Activated T-helper 1 cell treated with anti-CD3 and anti-CD28 coated beads, Interleukin-12 subunit alpha, Interleukin-12 subunit beta, Interleukin-2, Interleukin-4 antibody, amounts not matched to agents 30 ng/mL and 10 ng/mL and 1 ng/mL, durations not matched to agents 14 hours and 24 hours and 36 hours (primary cell): ENCODE measurements at regions not wholly inside any gene's neighbourhood (a gene's known extent, or its start where the extent isn't known, plus 50 kb on each side); places are given as distances from the start of the nearest gene placed in this dataset.

Experiments
- DNase-seq: peaks from one replicate; pipeline ENCODE4 v3.0.0; 2021; ENCODE audit warnings: low spot score
- H3K27ac Mint-ChIP-seq: one replicate; pipeline ENCODE4 v1.8.0; 2021; ENCODE audit warnings: mild to moderate bottlenecking, mixed read lengths
- H3K27me3 Mint-ChIP-seq: one replicate; pipeline ENCODE4 v1.8.0; 2022; ENCODE audit warnings: mild to moderate bottlenecking, moderate library complexity, mixed read lengths; ENCODE audit not compliant: insufficient read depth
- H3K36me3 Mint-ChIP-seq: one replicate; pipeline ENCODE4 v1.8.0; 2021; ENCODE audit warnings: low read depth, mixed read lengths
- H3K4me1 Mint-ChIP-seq: one replicate; pipeline ENCODE4 v1.8.0; 2021; ENCODE audit warnings: low read depth, mixed read lengths
- H3K4me3 Mint-ChIP-seq: one replicate; pipeline ENCODE4 v1.8.0; 2021; ENCODE audit warnings: mild to moderate bottlenecking, moderate library complexity, mixed read lengths
- H3K9me3 Mint-ChIP-seq: one replicate; pipeline ENCODE4 v1.8.0; 2021; ENCODE audit warnings: mixed read lengths
- intact Hi-C: fragments of 100-400 bp; cut with micrococcal nuclease; formaldehyde crosslinking; loops from one replicate; pipeline ENCODE4 v1.15.1; 2024

DNA sequence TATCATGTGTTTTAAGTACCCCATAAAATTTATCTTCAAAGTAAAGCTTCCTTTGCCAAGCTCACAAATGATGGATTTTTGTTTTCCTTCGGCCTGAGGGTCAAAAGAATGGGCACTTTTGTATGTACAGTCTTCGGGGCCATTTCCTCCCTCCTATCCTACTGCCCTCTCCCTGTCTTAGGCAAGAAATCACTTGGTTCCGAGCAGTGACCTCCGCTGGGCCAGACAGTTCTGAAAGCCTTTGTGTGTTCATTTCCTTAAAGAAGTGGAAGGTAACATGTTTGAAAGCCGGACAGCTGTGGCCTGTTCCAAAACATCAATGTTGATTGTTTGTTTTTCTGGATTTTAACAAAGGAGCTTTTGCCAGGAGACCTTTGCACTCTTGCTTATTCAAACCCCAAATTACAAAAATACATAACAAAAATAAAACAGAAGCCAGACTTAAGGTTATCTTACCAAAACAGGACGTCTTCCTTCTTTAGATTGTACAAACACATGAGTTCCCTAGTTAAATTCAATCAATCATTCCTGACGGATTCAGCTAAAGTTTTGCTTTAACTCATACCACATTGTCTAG, 110.6 kb upstream of the LIMCH1 start:
- H3K27ac Mint-ChIP-seq: no peak overlapping the region
- H3K27me3 Mint-ChIP-seq: peaks cover 1% of the 10 kb centered on the region
- intact Hi-C loops: no loop called here
- no peaks in the 10 kb centered on the region for H3K36me3 Mint-ChIP-seq
- H3K4me1 Mint-ChIP-seq: no peaks in the 10 kb centered on the region
- DNase-seq: no peak
- no peak overlapping the region for H3K4me3 Mint-ChIP-seq
- H3K9me3 Mint-ChIP-seq: no peaks in the 10 kb centered on the region

DNA sequence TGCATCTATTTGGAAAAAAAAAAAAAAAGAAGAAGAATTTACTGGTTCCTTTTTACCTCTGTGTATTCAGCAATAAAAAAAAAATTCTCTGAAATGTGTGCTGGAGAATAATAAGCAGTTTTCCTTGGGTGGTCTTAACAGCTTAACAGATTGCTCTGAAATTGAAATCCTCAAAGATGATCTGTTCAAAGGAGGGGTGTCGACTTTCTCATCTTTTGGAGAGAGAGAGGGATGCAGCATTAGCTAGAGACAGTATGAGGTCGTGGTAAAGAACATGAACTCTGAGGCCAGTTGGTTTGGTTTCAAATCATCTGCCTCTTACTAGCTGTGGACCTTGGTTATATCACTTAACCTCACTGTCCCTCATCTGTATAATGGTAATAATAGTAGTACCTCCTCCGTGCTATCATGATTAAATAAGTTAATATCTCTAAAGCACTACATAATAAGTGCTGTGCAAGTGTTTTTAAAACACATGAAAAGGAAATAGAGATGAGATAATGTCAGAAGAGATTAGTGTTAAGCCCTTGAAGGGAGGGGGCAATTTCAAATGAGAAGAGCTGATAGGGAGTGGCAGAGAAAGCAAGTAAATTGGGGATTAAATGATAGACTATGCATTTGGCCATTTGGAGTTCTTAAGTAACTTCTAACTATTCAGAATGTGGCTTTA, 109.9 kb upstream of the LIMCH1 start:
- Mint-ChIP-seq H3K4me3 (no peak overlapping the region), H3K4me1 (no peaks in the 10 kb centered on the region), H3K36me3 (no peaks in the 10 kb centered on the region), H3K27ac (no peak overlapping the region), H3K9me3 (no peaks in the 10 kb centered on the region), H3K27me3 (peaks cover 1% of the 10 kb centered on the region)
- DNase-seq: no peak
- intact Hi-C loops: no loop called here

DNA sequence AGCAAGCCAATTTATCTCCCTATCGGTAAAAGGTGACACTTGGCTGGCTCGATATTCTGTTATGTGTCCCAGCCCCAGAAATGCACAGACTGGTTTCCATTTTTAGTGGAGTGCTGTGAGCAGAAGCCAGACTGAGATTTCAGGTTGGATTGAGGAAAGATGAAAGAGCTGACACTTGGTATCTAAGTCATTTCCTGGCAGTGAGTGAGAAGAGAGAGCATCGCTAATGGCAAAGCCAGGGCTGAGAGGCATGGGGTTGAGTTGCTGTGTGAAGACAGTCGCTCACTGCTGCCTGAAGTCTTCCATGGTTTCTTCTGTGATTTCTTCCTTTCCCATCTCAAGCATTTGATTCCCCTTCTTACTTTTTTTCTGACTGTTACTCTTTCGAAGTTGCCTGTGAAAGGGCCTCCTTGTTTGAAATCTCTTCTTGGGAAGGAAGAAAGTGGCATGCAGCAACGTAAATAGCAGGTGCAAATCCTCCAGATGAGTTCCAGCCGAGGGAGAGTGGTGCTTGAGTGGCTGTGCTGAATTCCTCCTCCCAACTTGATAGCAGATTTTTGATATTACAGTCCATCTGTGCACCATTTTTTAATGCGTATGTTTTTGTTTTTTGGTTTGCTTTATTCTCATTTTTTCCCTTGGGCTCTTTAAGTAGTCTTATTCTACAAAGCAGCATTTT, 109.2 kb upstream of the LIMCH1 start:
- Mint-ChIP-seq H3K9me3 (no peaks in the 10 kb centered on the region), H3K4me1 (no peaks in the 10 kb centered on the region), H3K4me3 (no peak overlapping the region), H3K27me3 (peaks cover 1% of the 10 kb centered on the region), H3K27ac (no peak overlapping the region), H3K36me3 (no peaks in the 10 kb centered on the region)
- no peak for DNase-seq
- intact Hi-C loops: no loop called here

DNA sequence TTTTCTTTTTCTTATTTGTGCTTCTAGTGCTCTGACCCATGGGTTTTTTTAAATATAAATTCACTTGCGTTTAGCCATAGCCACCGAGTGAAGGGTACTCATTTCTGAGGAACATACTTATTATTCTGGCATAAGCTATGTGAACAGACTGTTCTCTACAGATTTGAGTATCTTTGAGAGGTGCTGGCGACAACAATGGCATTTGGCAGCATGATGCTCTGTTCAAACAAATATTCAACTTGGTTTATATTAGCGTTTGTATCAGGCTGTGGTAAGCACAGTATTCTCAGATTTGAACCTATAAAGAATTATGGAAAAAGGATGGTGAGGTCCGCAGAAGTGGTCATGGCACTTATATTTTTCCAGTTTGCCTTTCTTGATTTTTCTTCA, 108.7 kb upstream of the LIMCH1 start:
- no peak overlapping the region for H3K27ac Mint-ChIP-seq
- intact Hi-C loops: no loop called here
- H3K4me1 Mint-ChIP-seq: no peaks in the 10 kb centered on the region
- DNase-seq: no peak
- no peaks in the 10 kb centered on the region for H3K9me3 Mint-ChIP-seq
- H3K27me3 Mint-ChIP-seq: peaks cover 1% of the 10 kb centered on the region
- H3K36me3 Mint-ChIP-seq: no peaks in the 10 kb centered on the region
- no peak overlapping the region for H3K4me3 Mint-ChIP-seq

DNA sequence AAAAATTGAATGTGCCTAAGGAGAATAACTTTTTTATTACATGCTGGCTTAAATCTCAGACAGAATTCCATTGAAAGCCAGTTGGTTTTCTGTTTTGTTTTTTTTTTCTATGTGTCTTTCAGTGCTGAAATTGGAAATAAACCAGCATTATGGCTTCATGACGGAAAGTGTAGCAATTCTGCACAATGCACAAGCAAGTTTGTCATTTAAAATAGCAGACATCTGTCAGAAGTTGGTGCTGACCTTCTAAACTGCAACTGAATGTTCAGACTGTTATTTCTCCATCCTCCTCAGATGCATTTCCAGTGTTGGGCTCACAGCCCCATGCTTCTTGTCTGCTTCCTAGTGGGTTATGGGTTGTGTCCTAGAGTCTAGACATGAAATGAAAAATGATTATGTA, 107.2 kb upstream of the LIMCH1 start:
- Mint-ChIP-seq H3K4me1 (no peaks in the 10 kb centered on the region), H3K4me3 (no peak overlapping the region), H3K27ac (no peak overlapping the region), H3K36me3 (no peaks in the 10 kb centered on the region), H3K9me3 (no peaks in the 10 kb centered on the region), H3K27me3 (peaks cover 1% of the 10 kb centered on the region)
- no peak for DNase-seq
- intact Hi-C loops: no loop called here

DNA sequence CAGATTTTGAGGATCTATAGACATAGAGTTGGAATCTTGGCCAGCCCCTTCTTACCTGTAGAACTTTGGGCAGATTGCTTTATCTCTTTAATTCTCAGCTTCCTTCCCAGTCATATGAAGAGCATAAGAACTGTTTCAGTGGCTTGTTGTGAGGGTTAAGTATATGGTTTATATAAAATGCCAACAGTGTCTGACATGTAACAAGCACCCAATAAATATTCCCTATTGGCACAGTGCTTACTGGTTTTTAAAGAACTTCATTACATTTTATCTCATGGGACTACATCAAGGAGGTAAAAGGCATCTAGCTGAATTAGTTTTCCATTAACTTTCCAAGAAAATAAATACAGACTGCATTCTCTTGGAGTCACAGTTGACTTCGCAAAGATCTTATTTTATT, 106.7 kb upstream of the LIMCH1 start:
- Mint-ChIP-seq H3K9me3 (no peaks in the 10 kb centered on the region), H3K4me1 (no peaks in the 10 kb centered on the region), H3K4me3 (no peak overlapping the region), H3K36me3 (no peaks in the 10 kb centered on the region), H3K27ac (no peak overlapping the region), H3K27me3 (peaks cover 1% of the 10 kb centered on the region)
- intact Hi-C loops: no loop called here
- DNase-seq: no peak

DNA sequence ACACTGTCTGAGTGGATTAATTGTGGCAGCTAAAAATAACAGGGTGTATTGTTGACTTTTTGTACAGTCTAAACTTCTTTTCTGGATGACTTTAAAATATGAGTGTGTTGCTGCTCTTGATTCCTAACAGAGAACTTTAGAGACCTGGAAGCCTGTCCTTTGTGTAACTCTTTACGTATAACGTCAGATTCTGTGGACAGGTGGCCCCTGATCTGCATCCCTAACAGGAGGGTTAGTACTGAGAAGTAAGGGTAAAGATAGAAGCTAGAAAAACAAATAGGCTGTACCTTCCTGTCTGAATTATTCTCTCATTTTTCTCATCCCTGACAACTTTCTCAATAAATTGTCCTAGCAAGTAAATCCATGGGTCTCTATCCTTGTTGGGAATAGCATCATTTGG, 105.7 kb upstream of the LIMCH1 start:
- Mint-ChIP-seq H3K27me3 (peaks cover 1% of the 10 kb centered on the region), H3K4me3 (no peak overlapping the region), H3K27ac (no peak overlapping the region), H3K36me3 (no peaks in the 10 kb centered on the region), H3K4me1 (no peaks in the 10 kb centered on the region), H3K9me3 (no peaks in the 10 kb centered on the region)
- no peak for DNase-seq
- intact Hi-C loops: no loop called here

DNA sequence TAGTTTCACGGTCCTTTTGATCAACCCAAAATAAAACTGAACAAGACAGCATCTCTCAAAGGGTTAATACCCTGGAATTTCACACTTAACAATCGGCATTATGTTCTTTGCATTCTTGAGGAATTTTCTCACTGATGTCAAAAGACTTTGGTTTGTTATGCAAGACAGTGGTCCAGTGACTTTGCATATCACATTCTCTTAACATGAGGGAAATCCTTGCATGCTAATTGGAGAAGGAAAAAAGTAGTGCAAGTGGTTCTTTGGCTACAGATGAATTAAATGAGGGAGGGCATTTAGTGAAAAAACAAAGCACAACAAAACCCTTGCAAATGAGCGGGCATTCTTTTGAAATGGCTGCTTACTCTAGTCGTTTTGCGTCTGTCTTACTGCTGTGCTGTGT, 105.1 kb upstream of the LIMCH1 start:
- Mint-ChIP-seq H3K4me3 (no peak overlapping the region), H3K4me1 (no peaks in the 10 kb centered on the region), H3K9me3 (no peaks in the 10 kb centered on the region), H3K36me3 (no peaks in the 10 kb centered on the region), H3K27me3 (peaks cover 1% of the 10 kb centered on the region), H3K27ac (no peak overlapping the region)
- intact Hi-C loops: no loop called here
- no peak for DNase-seq

DNA sequence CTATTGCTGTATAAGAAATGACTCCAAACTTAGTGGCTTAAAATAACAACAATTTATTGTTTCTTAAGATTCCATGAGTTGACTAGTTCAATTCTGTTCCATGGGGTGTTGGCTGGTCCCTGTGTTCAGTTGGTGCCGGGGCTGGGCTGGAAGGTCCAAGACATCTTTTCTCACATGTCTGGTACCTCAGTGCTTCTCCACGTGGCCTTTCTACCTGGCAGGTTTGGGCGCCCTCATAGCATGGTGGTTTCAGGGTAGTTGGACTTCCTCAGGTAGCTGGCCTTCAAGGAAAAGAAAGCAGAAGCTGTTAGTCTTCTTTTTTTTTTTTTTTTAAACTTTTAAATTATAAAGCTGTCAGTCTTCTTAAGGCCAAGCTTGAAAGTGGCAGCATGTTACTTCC, 104.6 kb upstream of the LIMCH1 start:
- intact Hi-C loops: no loop called here
- H3K4me1 Mint-ChIP-seq: no peaks in the 10 kb centered on the region
- no peak overlapping the region for H3K4me3 Mint-ChIP-seq

DNA sequence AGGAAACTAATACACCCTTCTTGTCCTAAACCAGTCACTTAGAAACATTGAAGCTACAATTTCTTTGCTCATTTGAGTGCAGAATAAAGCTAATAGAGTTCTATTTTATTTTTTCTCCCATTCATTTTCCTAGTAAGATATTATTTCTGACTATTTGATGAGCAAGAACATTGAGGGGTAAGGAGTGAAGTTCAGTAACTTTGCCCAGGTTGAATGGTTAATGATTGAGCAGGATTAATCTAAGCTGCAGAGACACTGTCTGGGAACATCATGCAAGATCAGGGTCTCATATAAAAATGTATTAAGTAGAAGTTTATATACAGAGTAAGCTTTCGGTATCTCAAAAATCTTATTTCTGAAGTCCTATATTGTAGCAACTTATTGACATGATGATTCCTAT, 102.4 kb upstream of the LIMCH1 start:
- H3K9me3 Mint-ChIP-seq: no peaks in the 10 kb centered on the region
- H3K27ac Mint-ChIP-seq: no peak overlapping the region
- H3K27me3 Mint-ChIP-seq: no peaks in the 10 kb centered on the region
- no peak for DNase-seq
- H3K4me1 Mint-ChIP-seq: no peaks in the 10 kb centered on the region
- no peaks in the 10 kb centered on the region for H3K36me3 Mint-ChIP-seq
- no peak overlapping the region for H3K4me3 Mint-ChIP-seq
- intact Hi-C loops: no loop called here

More for the DNA sequence above, 104.6 kb upstream of the LIMCH1 start:
- no peak for DNase-seq
- Mint-ChIP-seq H3K9me3 (no peaks in the 10 kb centered on the region), H3K27me3 (peaks cover 1% of the 10 kb centered on the region), H3K36me3 (no peaks in the 10 kb centered on the region), H3K27ac (no peak overlapping the region)

DNA sequence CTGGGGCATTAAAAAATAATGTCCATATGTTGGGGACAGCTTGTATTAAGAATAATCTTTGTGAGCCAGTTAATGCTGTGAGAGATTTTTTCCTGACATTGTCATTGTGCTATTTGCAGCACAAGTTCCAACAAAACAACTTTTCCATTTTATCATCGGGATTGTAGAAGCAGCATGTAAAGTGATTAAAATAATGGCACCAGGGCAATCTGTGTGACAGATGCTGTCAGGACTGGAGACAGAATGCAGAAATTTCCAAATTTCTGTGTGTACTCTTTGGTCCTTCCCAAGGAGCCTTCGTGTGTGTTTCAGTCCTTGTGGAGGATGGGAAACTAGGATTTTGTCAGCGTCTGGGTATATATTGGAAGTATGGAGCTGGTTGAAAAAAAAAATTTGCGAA, 101.5 kb upstream of the LIMCH1 start:
- no peak overlapping the region for H3K27ac Mint-ChIP-seq
- H3K27me3 Mint-ChIP-seq: no peaks in the 10 kb centered on the region
- H3K9me3 Mint-ChIP-seq: no peaks in the 10 kb centered on the region
- intact Hi-C loops: no loop called here
- no peak for DNase-seq
- H3K4me3 Mint-ChIP-seq: no peak overlapping the region
- H3K36me3 Mint-ChIP-seq: no peaks in the 10 kb centered on the region
- no peaks in the 10 kb centered on the region for H3K4me1 Mint-ChIP-seq

DNA sequence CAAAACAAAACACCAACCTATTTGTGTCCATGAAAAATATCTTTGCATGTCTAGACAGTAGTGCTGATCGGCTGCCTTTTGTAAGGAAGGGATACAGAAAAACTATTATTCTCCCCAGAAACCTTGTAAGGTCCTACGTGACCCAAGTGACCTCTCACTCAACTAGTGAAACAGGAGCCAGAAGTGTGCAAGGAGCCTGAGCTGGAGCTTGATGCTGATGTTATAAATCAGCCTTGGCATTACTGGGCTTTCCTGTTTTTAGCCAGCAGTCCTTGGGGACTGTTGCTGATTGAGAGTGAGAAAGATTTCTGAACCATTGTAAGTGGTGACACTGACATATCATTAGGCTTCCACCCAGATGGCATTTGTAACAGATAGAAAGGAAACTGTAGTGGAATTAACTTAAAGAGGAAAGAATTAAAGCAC, 100.8 kb upstream of the LIMCH1 start:
- intact Hi-C loops: no loop called here
- Mint-ChIP-seq H3K4me3 (no peak overlapping the region), H3K27me3 (no peaks in the 10 kb centered on the region), H3K9me3 (no peaks in the 10 kb centered on the region), H3K27ac (no peak overlapping the region), H3K4me1 (no peaks in the 10 kb centered on the region), H3K36me3 (no peaks in the 10 kb centered on the region)
- no peak for DNase-seq

DNA sequence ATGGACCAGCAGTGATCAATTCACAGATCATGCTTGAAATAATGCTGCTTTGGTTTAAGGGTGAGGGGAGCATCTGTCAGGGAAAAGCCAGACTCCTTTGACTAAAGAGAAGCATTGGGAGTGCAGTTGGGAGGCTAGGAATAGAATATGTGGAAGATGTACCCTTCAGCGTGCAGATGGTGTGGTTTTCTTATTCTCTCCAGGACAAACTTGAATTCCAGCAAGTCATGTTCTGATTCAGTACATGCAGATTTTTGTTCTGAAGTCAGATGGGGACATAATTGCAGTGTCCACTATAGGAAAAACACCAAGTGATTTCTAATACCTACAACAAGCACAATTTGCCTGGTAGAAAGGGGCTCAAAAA, 99.0 kb upstream of the LIMCH1 start:
- no peak overlapping the region for H3K27ac Mint-ChIP-seq
- intact Hi-C loops: no loop called here
- no peak for DNase-seq
- H3K9me3 Mint-ChIP-seq: no peaks in the 10 kb centered on the region
- H3K4me1 Mint-ChIP-seq: no peaks in the 10 kb centered on the region
- H3K27me3 Mint-ChIP-seq: no peaks in the 10 kb centered on the region
- no peak overlapping the region for H3K4me3 Mint-ChIP-seq
- no peaks in the 10 kb centered on the region for H3K36me3 Mint-ChIP-seq
